ENCODE measurements at regions not wholly inside any gene's neighbourhood (a gene's known extent, or its start where the extent isn't known, plus 50 kb on each side); places are given as distances from the start of the nearest gene placed in this dataset.
"Not testable (repeated sequence)": the region's sequence is repeated elsewhere in the genome, so short reads cannot be mapped to it uniquely, and the experiment has no call there.

GRCh38 chr11:54927704-54928103 lies 221.1 kb downstream of the OR4A5 start:
- H3K27ac Mint-ChIP-seq = no peak overlapping the region
- no peaks in the 10 kb centered on the region for H3K4me1 Mint-ChIP-seq (ENCODE audit: low read depth)
- no peaks in the 10 kb centered on the region for H3K27me3 Mint-ChIP-seq (ENCODE audit: insufficient read depth)
- no peak for DNase-seq
- peaks cover 82% of the 10 kb centered on the region for H3K9me3 Mint-ChIP-seq
- no peak overlapping the region for H3K4me3 Mint-ChIP-seq
- no peak for TF ChIP-seq CTCF (IDR thresholded peaks at IDR 0.05)
- H3K36me3 Mint-ChIP-seq (ENCODE audit: low read depth) = peaks cover 21% of the 10 kb centered on the region; the same call in 1 of the 2 replicates

- DNase-seq = no peak
- Mint-ChIP-seq H3K9me3 (peaks cover 85% of the 10 kb centered on the region), H3K27me3 (ENCODE audit: insufficient read depth) (no peaks in the 10 kb centered on the region), H3K4me3 (no peak overlapping the region), H3K36me3 (ENCODE audit: low read depth) (peaks cover 18% of the 10 kb centered on the region; the same call in 1 of the 2 replicates), H3K27ac (no peak overlapping the region), H3K4me1 (ENCODE audit: low read depth) (no peaks in the 10 kb centered on the region)
- TF ChIP-seq CTCF (IDR thresholded peaks at IDR 0.05) = no peak
Measured at GRCh38 chr11:54930930-54931329, 224.3 kb downstream of the OR4A5 start.

- Mint-ChIP-seq H3K36me3 (ENCODE audit: low read depth) (peaks cover 4% of the 10 kb centered on the region), H3K27ac (no peak overlapping the region), H3K4me3 (no peak overlapping the region), H3K4me1 (ENCODE audit: low read depth) (no peaks in the 10 kb centered on the region), H3K9me3 (peaks cover 71% of the 10 kb centered on the region), H3K27me3 (ENCODE audit: insufficient read depth) (no peaks in the 10 kb centered on the region)
- TF ChIP-seq CTCF (IDR thresholded peaks at IDR 0.05) = no peak
- no peak for DNase-seq
Measured at GRCh38 chr11:54944211-54944610, 237.6 kb downstream of the OR4A5 start.

GRCh38 chr11:54946424-54946823 lies 239.8 kb downstream of the OR4A5 start:
- Mint-ChIP-seq H3K9me3 (peaks cover 58% of the 10 kb centered on the region), H3K36me3 (ENCODE audit: low read depth) (peaks cover 4% of the 10 kb centered on the region), H3K27me3 (ENCODE audit: insufficient read depth) (no peaks in the 10 kb centered on the region), H3K27ac (no peak overlapping the region), H3K4me3 (no peak overlapping the region), H3K4me1 (ENCODE audit: low read depth) (no peaks in the 10 kb centered on the region)
- no peak for DNase-seq
- TF ChIP-seq CTCF (IDR thresholded peaks at IDR 0.05) = no peak

- H3K27me3 Mint-ChIP-seq (ENCODE audit: insufficient read depth); H3K4me3 Mint-ChIP-seq; H3K4me1 Mint-ChIP-seq (ENCODE audit: low read depth); H3K27ac Mint-ChIP-seq; DNase-seq; H3K36me3 Mint-ChIP-seq (ENCODE audit: low read depth): not testable (repeated sequence)
- peaks cover 50% of the 10 kb centered on the region for H3K9me3 Mint-ChIP-seq
Measured at GRCh38 chr11:54947175-54947574, 240.5 kb downstream of the OR4A5 start.

- Mint-ChIP-seq H3K9me3 (peaks cover 80% of the 10 kb centered on the region), H3K36me3 (ENCODE audit: low read depth) (peaks cover 11% of the 10 kb centered on the region)
- TF ChIP-seq CTCF (IDR thresholded peaks at IDR 0.05) = no peak
Measured at GRCh38 chr11:54979375-54979774, 272.7 kb downstream of the OR4A5 start.

More at GRCh38 chr11:54979375-54979774, 272.7 kb downstream of the OR4A5 start:
- DNase-seq = no peak
- no peaks in the 10 kb centered on the region; the same call in 1 of the 2 replicates for H3K27me3 Mint-ChIP-seq (ENCODE audit: insufficient read depth)
- no peaks in the 10 kb centered on the region for H3K4me1 Mint-ChIP-seq (ENCODE audit: low read depth)
- H3K27ac Mint-ChIP-seq = no peak overlapping the region
- H3K4me3 Mint-ChIP-seq = no peak overlapping the region
